ENCODE measurements at regions not wholly inside any gene's neighbourhood (a gene's known extent, or its start where the extent isn't known, plus 50 kb on each side); places are given as distances from the start of the nearest gene placed in this dataset.
A peak's percentile ranks its signal among the peaks of the same experiment; 100 is the strongest.

DNA sequence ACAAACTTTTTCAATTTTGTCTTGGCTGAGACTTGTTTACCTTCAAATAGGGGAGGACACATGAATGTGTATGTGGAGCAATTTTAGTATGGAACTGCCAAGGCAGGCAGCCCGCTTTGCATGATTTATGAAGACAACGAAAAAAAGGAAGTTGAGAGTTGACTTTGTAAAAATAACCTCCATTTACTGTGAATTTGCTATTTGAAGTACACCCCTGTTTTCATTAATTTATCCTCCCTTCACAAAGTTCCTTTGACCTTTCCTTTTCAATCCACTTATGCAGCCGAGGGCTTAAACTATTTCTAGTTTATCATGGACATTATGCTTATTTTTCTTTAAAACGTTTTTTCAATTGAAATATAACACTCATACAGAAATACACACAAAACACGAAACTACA, 369.6 kb upstream of the CADM1 start:
- Histone ChIP-seq H3K36me3 (no peaks in the 10 kb centered on the region), H3K27ac (no peak overlapping the region), H3K4me3 (no peak overlapping the region), H3K4me1 (peaks cover 0 to 9% (median 4%) of the 10 kb centered on the region in 4 donors), H3K9me3 (no peaks in the 10 kb centered on the region), H3K27me3 (no peaks in the 10 kb centered on the region)
- DNase-seq, result no peak
- ATAC-seq (ENCODE audit: low FRiP score in 2 of 2), result no peak
- whole genome bisulfite sequencing, 2 donors, result 34 to 43% methylated on average over 5 of the region's 5 CpGs
- TF ChIP-seq POLR2A (IDR thresholded peaks at IDR 0.05) (no peak), EP300 (IDR thresholded peaks at IDR 0.05) (no peak), POLR2AphosphoS5 (IDR thresholded peaks at IDR 0.05) (no peak)
- TF ChIP-seq, protein P1, sequence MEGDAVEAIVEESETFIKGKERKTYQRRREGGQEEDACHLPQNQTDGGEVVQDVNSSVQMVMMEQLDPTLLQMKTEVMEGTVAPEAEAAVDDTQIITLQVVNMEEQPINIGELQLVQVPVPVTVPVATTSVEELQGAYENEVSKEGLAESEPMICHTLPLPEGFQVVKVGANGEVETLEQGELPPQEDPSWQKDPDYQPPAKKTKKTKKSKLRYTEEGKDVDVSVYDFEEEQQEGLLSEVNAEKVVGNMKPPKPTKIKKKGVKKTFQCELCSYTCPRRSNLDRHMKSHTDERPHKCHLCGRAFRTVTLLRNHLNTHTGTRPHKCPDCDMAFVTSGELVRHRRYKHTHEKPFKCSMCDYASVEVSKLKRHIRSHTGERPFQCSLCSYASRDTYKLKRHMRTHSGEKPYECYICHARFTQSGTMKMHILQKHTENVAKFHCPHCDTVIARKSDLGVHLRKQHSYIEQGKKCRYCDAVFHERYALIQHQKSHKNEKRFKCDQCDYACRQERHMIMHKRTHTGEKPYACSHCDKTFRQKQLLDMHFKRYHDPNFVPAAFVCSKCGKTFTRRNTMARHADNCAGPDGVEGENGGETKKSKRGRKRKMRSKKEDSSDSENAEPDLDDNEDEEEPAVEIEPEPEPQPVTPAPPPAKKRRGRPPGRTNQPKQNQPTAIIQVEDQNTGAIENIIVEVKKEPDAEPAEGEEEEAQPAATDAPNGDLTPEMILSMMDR (IDR thresholded peaks at IDR 0.05), result no peak

GRCh38 chr11:115872416-115872815, 368.2 kb upstream of the CADM1 start:
- no peak overlapping the region for H3K4me3 ChIP-seq
- ATAC-seq (ENCODE audit: low FRiP score in 2 of 2) (no peak), DNase-seq (no peak)
- no peaks in the 10 kb centered on the region for H3K36me3 ChIP-seq
- H3K27ac ChIP-seq, result no peak overlapping the region
- no peaks in the 10 kb centered on the region for H3K9me3 ChIP-seq
- no peaks in the 10 kb centered on the region for H3K27me3 ChIP-seq
- 31 to 35% methylated on average over 5 of the region's 5 CpGs for WGBS, 2 donors
- TF ChIP-seq POLR2A (IDR thresholded peaks at IDR 0.05) (no peak), POLR2AphosphoS5 (IDR thresholded peaks at IDR 0.05) (no peak), EP300 (IDR thresholded peaks at IDR 0.05) (no peak)
- TF ChIP-seq, protein P1 (IDR thresholded peaks at IDR 0.05), result no peak
- peaks cover 0 to 9% (median 4%) of the 10 kb centered on the region in 4 donors for H3K4me1 ChIP-seq

DNA sequence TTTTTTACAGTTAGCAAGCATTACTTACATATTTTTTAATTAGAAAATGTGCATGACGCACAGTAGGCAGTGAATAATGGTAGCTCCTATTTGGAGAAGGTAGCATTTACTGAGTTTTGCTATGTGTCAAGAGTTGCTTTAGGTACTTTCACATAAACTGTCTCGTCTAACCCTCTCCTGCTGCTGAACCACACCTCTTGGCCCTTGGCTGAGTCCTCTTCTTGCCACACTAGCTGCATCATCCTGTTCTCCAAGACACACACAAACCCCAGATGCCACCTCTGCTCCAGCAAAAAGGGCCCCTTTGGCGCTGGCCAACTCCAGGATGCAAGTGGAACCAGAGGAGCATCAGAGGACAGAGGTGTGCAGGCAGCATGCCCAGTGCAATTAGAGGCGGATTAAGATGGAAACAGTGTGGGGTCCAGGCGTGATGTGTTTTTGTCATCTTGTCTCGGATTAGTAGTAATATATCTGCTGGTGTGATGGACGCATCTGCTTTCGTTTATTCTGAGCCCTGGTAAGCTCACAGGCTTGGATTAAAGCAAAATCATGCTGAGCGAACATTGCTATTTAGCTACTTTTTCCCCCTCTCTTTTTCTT, 367.0 kb upstream of the CADM1 start:
- 91 to 92% methylated on average over 9 of the region's 9 CpGs for WGBS, 2 donors
- Histone ChIP-seq H3K27me3 (no peaks in the 10 kb centered on the region), H3K4me3 (no peak overlapping the region), H3K4me1 (peaks cover 0 to 9% (median 4%) of the 10 kb centered on the region in 4 donors), H3K27ac (no peak overlapping the region), H3K9me3 (no peaks in the 10 kb centered on the region), H3K36me3 (no peaks in the 10 kb centered on the region)
- no peak for DNase-seq
- ATAC-seq (ENCODE audit: low FRiP score in 2 of 2), result no peak
- TF ChIP-seq EP300 (IDR thresholded peaks at IDR 0.05) (no peak), POLR2A (IDR thresholded peaks at IDR 0.05) (no peak), POLR2AphosphoS5 (IDR thresholded peaks at IDR 0.05) (no peak)
- TF ChIP-seq, protein P1 (IDR thresholded peaks at IDR 0.05), result no peak

- WGBS, 2 donors, result 57 to 59% methylated on average over 4 to 5 of the region's 5 CpGs
- Histone ChIP-seq H3K9me3 (no peaks in the 10 kb centered on the region), H3K36me3 (no peaks in the 10 kb centered on the region), H3K27me3 (no peaks in the 10 kb centered on the region), H3K4me3 (no peak overlapping the region), H3K4me1 (peaks cover 0 to 9% (median 4%) of the 10 kb centered on the region in 4 donors), H3K27ac (no peak overlapping the region)
- TF ChIP-seq, protein P1 (IDR thresholded peaks at IDR 0.05), result peak in 5 of 6 experiments; percentile 22 to 41 (median 36)
- TF ChIP-seq POLR2A (IDR thresholded peaks at IDR 0.05) (no peak), EP300 (IDR thresholded peaks at IDR 0.05) (no peak)
- peak; percentile 66 to 70 for ATAC-seq (ENCODE audit: low FRiP score in 2 of 2)
- no peak for DNase-seq
Observed at GRCh38 chr11:115869780-115870431, 365.7 kb upstream of the CADM1 start.

DNA sequence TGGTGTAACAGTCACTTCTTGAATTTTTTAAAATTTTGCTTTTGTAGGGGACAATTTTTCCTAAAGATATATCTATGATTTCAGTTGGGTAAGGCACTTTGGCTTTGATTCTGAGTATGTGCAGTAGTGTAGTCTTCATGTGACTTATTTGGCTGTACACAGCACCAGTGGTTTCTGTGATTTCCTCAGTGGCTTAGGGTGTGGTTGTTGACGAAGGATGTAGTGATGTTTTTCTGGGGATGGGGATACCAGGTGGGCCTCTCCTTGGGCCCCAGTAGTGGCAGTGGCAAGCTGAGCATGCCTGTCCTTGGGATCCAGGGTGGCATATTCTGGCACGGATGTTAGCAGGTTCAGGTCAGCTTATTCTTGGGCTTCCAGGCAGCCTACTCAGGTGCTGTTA, 364.9 kb upstream of the CADM1 start:
- no peak overlapping the region for H3K27ac ChIP-seq
- no peaks in the 10 kb centered on the region for H3K27me3 ChIP-seq
- no peak overlapping the region for H3K4me3 ChIP-seq
- TF ChIP-seq EP300 (IDR thresholded peaks at IDR 0.05) (no peak), POLR2AphosphoS5 (IDR thresholded peaks at IDR 0.05) (no peak), POLR2A (IDR thresholded peaks at IDR 0.05) (no peak)
- TF ChIP-seq, protein P1 (IDR thresholded peaks at IDR 0.05), result no peak
- DNase-seq (no peak), ATAC-seq (ENCODE audit: low FRiP score in 2 of 2) (no peak)
- no peaks in the 10 kb centered on the region for H3K36me3 ChIP-seq
- H3K4me1 ChIP-seq, result peaks cover 0 to 9% (median 4%) of the 10 kb centered on the region in 4 donors
- WGBS, 2 donors, result 86 to 95% methylated on average over 2 of the region's 2 CpGs
- H3K9me3 ChIP-seq, result no peaks in the 10 kb centered on the region
